ENCODE measurements at regions not wholly inside any gene's neighbourhood (a gene's known extent, or its start where the extent isn't known, plus 50 kb on each side); places are given as distances from the start of the nearest gene placed in this dataset.

DNA sequence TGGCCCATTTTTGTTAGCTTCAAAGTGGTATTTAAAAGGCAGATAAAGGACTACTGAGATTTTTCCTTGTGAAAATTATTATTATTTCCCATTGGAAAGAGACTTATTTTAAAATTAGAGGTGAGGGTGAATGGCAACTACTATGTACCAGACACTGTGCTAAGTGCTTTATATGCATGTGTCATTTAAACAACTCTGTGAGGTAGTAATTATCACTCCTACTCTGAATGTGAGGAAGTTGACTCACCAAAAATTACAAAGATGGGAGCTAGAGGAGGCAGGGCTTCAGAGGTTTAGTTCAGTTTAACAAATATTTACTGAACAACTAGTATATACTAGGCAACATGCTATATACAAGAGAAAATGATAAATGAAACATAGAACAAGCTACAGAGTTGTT is 78.2 kb downstream of the MSL3 start:
- no peak overlapping the region for H3K27ac ChIP-seq
- no peak for TF ChIP-seq ZFX (IDR thresholded peaks at IDR 0.05)
- TF ChIP-seq, protein P1, sequence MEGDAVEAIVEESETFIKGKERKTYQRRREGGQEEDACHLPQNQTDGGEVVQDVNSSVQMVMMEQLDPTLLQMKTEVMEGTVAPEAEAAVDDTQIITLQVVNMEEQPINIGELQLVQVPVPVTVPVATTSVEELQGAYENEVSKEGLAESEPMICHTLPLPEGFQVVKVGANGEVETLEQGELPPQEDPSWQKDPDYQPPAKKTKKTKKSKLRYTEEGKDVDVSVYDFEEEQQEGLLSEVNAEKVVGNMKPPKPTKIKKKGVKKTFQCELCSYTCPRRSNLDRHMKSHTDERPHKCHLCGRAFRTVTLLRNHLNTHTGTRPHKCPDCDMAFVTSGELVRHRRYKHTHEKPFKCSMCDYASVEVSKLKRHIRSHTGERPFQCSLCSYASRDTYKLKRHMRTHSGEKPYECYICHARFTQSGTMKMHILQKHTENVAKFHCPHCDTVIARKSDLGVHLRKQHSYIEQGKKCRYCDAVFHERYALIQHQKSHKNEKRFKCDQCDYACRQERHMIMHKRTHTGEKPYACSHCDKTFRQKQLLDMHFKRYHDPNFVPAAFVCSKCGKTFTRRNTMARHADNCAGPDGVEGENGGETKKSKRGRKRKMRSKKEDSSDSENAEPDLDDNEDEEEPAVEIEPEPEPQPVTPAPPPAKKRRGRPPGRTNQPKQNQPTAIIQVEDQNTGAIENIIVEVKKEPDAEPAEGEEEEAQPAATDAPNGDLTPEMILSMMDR (conservative IDR thresholded peaks at IDR 0.05) = no peak

DNA sequence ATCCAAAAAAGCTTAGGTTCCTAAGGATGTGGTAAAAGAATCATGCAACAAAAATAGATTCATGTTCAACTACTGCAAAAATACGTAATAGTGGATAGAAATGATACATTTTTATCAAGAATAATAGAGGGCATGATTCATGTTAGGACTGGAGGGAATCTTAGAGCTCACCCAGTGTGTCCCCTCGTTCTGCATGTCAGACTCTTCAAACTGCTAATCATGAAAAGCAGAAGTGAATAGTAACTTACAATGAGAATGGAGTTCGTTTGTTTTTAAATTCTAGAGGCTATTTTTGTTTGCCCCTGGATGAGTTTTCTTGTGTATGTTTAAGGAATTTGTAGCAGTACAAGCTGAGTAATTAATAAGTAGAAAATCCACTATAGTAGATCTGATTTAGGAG is 79.4 kb downstream of the MSL3 start:
- TF ChIP-seq, protein P1 (conservative IDR thresholded peaks at IDR 0.05) = no peak
- TF ChIP-seq ZFX (IDR thresholded peaks at IDR 0.05) = no peak

DNA sequence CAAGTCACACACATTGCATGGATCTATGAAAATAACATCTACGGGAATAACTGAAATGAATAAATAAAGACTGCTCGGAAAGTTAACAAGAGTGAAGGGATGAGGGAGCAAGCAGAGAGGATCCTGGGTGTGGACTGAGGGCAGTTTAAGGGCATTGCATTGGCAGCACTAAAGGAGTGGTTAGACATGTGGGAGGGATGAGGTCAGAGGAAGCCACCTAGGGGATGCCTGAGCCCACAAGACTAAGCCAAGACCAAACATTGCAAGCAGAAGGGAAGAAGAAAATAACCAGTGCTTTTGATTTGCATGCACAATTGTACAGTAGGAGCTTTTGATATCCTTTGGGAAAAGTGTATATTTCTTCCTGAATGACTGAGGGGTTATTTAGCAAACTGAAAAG is 106.1 kb downstream of the MSL3 start:
- H3K27ac ChIP-seq = no peak overlapping the region
- TF ChIP-seq ZFX (IDR thresholded peaks at IDR 0.05) = no peak
- TF ChIP-seq, protein P1 (conservative IDR thresholded peaks at IDR 0.05) = no peak

More for the DNA sequence above, 79.4 kb downstream of the MSL3 start:
- H3K27ac ChIP-seq = no peak overlapping the region

DNA sequence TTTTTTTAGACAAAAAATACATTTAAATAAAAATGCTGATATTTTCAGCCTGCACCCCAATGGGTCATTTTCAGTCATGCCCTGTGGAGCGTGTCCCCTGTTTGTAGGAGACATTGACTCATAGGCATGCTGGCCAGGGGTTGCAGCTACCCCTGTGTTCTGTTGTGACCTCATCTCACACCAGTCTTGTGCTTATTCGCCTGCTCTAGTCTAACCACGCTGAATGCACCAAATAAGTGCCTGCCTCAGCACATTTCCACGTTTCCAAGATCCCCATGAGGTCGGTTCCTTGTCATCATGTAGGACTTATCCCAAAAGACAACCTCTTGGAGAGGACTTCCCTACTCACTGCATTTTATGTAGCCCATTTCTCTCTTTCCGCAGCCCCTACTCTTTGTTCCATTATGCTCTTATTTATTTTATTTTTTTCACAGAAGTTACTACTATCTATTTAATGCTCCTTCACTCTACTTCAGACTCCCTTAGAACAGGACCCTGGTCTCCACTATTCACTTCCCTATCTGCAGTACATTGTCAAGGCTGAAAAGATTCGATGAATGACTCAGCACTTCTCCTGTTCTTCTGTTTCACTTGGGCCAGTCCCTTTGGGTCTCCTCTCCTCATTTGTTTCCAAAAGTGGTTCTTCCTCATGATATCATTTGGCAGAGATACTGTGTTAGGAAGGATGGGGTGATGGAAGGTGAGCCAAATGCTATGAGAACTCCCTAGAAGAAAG is 109.7 kb downstream of the MSL3 start:
- no peak for TF ChIP-seq ZFX (IDR thresholded peaks at IDR 0.05)
- TF ChIP-seq, protein P1 (conservative IDR thresholded peaks at IDR 0.05) = no peak

DNA sequence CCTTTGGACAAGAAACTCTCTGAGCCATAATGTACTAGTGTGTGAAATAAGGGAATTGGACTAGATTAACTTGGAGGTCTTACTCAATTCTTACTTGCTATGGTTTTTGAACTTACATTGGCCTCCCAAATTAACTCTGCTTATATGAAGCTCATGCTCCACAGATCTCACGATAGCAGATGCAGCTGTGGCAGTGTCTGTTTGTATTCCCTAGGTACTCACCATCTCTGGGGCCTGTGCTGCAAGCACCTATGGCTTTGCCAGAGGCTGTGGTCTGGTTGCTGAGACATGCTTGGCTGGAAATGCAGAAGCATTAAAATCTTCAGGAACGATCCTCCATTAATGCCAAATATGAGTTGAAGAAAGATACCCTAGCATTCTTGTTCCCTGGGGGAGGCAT is 112.8 kb downstream of the MSL3 start:
- H3K27ac ChIP-seq = no peak overlapping the region
- TF ChIP-seq ZFX (IDR thresholded peaks at IDR 0.05) = no peak
- TF ChIP-seq, protein P1 (conservative IDR thresholded peaks at IDR 0.05) = no peak

More for the DNA sequence above, 109.7 kb downstream of the MSL3 start:
- H3K27ac ChIP-seq = no peak overlapping the region

DNA sequence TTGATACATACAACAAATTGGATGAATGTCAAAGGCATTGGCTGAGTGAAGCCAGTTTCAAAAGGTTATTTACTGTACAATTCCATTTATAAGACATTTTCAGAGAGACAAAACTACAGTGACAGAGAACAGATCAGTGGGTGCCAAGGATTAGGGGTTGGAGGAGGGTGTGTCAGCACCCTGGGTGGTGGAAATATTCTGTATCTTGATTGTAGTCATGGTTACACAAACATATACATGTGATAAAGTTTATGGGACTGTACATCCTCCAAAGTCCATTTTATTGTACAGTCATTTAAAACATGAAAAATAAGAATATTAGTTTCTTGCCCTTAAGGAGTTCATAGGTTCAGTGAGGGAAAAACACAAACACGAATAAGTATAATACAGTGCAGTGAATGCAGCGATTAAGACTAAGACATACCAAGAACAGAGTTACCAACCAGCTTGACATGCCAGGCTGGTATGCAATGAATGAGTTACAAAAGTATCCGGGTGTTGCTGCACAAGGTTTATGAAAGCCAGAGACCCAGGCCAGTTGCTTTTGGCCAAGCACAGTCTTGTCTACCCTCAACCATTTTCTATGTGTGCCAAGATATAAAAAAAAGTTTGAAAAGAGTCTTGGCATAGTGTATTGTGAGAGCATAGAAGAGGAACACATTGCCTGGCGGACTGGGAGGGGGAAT is 123.6 kb downstream of the MSL3 start:
- TF ChIP-seq, protein P1 (conservative IDR thresholded peaks at IDR 0.05) = no peak
- no peak for TF ChIP-seq ZFX (IDR thresholded peaks at IDR 0.05)
- H3K27ac ChIP-seq = no peak overlapping the region

DNA sequence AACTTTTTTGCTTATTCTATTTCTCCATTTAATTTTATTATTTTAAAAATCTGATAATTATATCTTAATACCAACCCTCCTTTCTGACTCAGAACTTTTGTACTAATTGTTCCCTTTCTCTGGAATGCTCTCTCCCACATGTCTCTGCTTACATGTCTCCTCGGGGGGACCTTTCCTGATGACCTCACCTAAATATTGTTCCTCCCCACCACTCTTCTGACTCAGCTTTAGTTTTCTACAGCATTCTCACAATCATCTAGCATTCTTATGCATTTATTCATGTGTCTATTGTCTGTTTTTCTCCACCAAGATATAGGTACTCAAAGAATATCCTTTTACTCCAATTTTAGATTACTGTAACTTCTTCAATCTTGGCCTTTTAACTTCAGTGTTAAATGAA is 128.7 kb downstream of the MSL3 start:
- TF ChIP-seq ZFX (IDR thresholded peaks at IDR 0.05) = no peak
- TF ChIP-seq, protein P1 (conservative IDR thresholded peaks at IDR 0.05) = no peak
- no peak overlapping the region for H3K27ac ChIP-seq

Data from C4-2B (cell line).